SK-N-SH (cell line): ENCODE measurements at regions not wholly inside any gene's neighbourhood (a gene's known extent, or its start where the extent isn't known, plus 50 kb on each side); places are given as distances from the start of the nearest gene placed in this dataset.

Experiments used
- CTCF ChIA-PET: fragments of 300-600, 350-600 bp; formaldehyde crosslinking; extraction: SDS; loops from one replicate; lab custom pipeline; 2021; lab: Yijun Ruan, JAX
- POLR2A ChIA-PET: fragments of 350-600 bp; sonication (Branson Sonifier 250); formaldehyde crosslinking; extraction: SDS; loops from one replicate; lab custom pipeline; 2020; ENCODE audit warnings: antibody characterized with exemption, inconsistent platforms; lab: Yijun Ruan, JAX
- DNase-seq: peaks from one replicate; pipeline ENCODE4 v3.0.0; 2012
- H2AFZ ChIP-seq: fragments of 200-600 bp; sonication (generic); 2 replicates; pipeline ENCODE4 v1.8.1; 2016; ENCODE audit warnings: antibody characterized with exemption, mild to moderate bottlenecking, low read depth
- H3F3A ChIP-seq: fragments of 200-600 bp; sonication (generic); replicated peaks from 2 replicates; pipeline ENCODE3; 2016; ENCODE audit warnings: antibody characterized with exemption, mild to moderate bottlenecking; ENCODE audit not compliant: insufficient read depth
- H3K27ac ChIP-seq, 2 experiments: fragments of 200-500 bp in 1 of 2; fragments of 200-600 bp in 1 of 2; sonication (Bioruptor generic) in 1 of 2; sonication (generic), shearing (Covaris generic) in 1 of 2; 2 replicates each; pipeline versions ENCODE4 v1.5.1 to v1.6.1; 2014 to 2016; ENCODE audit warnings: low read depth in 2 of 2, inconsistent platforms in 1 of 2, low read length in 1 of 2, mild to moderate bottlenecking in 1 of 2, mixed read lengths in 1 of 2
- H3K27me3 ChIP-seq: fragments of 200-600 bp; sonication (generic), shearing (Covaris generic); 2 replicates; pipeline ENCODE4 v1.6.1; 2016; ENCODE audit warnings: mixed run types; ENCODE audit not compliant: insufficient read depth
- H3K36me3 ChIP-seq, 2 experiments: fragments of 200-500 bp in 1 of 2; fragments of 200-600 bp in 1 of 2; sonication (Bioruptor generic) in 1 of 2; sonication (generic) in 1 of 2; replicated peaks in 1 of 2; 2 replicates each; pipeline versions ENCODE3 to v1.5.1; 2014 to 2016; ENCODE audit warnings: low read length in 1 of 2, mild to moderate bottlenecking in 1 of 2; ENCODE audit not compliant: insufficient read depth in 2 of 2, control insufficient read depth in 1 of 2
- H3K4me1 ChIP-seq, 2 experiments: fragments of 200-500 bp in 1 of 2; fragments of 200-600 bp in 1 of 2; sonication (Bioruptor generic) in 1 of 2; sonication (generic), shearing (Covaris generic) in 1 of 2; 2 replicates each; pipeline versions ENCODE4 v1.5.1 to v1.6.1; 2014 to 2016; ENCODE audit warnings: low read depth in 1 of 2, low read length in 1 of 2, mixed run types in 1 of 2; ENCODE audit not compliant: insufficient read depth in 2 of 2, control insufficient read depth in 1 of 2
- H3K4me2 ChIP-seq: fragments of 200-600 bp; sonication (generic), shearing (Covaris generic); 2 replicates; pipeline ENCODE4 v1.6.1; 2017; ENCODE audit warnings: mixed run types
- H3K4me3 ChIP-seq, 2 experiments: fragments of 200-500 bp in 1 of 2; fragments of 200-600 bp in 1 of 2; sonication (Bioruptor generic) in 1 of 2; sonication (generic), shearing (Covaris generic) in 1 of 2; 2 replicates each; pipeline versions ENCODE4 v1.5.1 to v1.8.1; 2014 to 2016; ENCODE audit warnings: low read depth in 2 of 2, inconsistent platforms in 1 of 2, low read length in 1 of 2, mild to moderate bottlenecking in 1 of 2, mixed read lengths in 1 of 2, moderate library complexity in 1 of 2
- H3K79me2 ChIP-seq: fragments of 200-600 bp; sonication (generic); 2 replicates; pipeline ENCODE4 v1.8.1; 2017; ENCODE audit warnings: mild to moderate bottlenecking; ENCODE audit not compliant: insufficient read depth
- H3K9ac ChIP-seq: fragments of 200-600 bp; sonication (generic); 2 replicates; pipeline ENCODE4 v1.6.1; 2017; ENCODE audit warnings: mixed run types
- H3K9me2 ChIP-seq: fragments of 200-600 bp; sonication (generic); 2 replicates; pipeline ENCODE4 v1.6.1; 2017; ENCODE audit warnings: mixed run types
- H3K9me3 ChIP-seq: fragments of 200-600 bp; sonication (generic); 2 replicates; pipeline ENCODE4 v1.6.1; 2017; ENCODE audit warnings: mixed run types, mild to moderate bottlenecking, moderate library complexity
- H4K20me1 ChIP-seq: fragments of 200-600 bp; sonication (generic); 2 replicates; pipeline ENCODE4 v1.6.1; 2017; ENCODE audit warnings: mild to moderate bottlenecking, mixed run types; ENCODE audit not compliant: insufficient read depth
- EP300 ChIP-seq, 2 experiments: IDR thresholded peaks; 2 replicates each; pipeline versions ENCODE4 v1.4.0 to v1.6.1; 2012; ENCODE audit warnings: borderline replicate concordance in 1 of 2, low read depth in 1 of 2, low read length in 1 of 2
- FOXM1 ChIP-seq: IDR thresholded peaks from 2 replicates; pipeline ENCODE4 v1.4.0; 2012; ENCODE audit warnings: low read depth, mild to moderate bottlenecking
- GATA2 ChIP-seq: sonication (generic); formaldehyde crosslinking; IDR thresholded peaks from 2 replicates; pipeline ENCODE4 v1.5.0; 2020; ENCODE audit warnings: mild to moderate bottlenecking, missing genetic modification reagents
- POLR2AphosphoS5 ChIP-seq: IDR thresholded peaks from 2 replicates; pipeline ENCODE4 v1.6.1; 2012; ENCODE audit warnings: low read depth, low read length
- RAD21 ChIP-seq: IDR thresholded peaks from 2 replicates; pipeline ENCODE4 v1.6.1; 2012; ENCODE audit warnings: mild to moderate bottlenecking, low read length
- RXRA ChIP-seq: IDR thresholded peaks from 2 replicates; pipeline ENCODE4 v1.4.0; 2012; ENCODE audit warnings: low read depth, mild to moderate bottlenecking, borderline replicate concordance
- SIN3A ChIP-seq: IDR thresholded peaks from 2 replicates; pipeline ENCODE4 v1.6.1; 2012; ENCODE audit warnings: low read depth, mild to moderate bottlenecking, low read length, moderate library complexity, borderline replicate concordance
- SMC3 ChIP-seq: IDR thresholded peaks from 2 replicates; pipeline ENCODE4 v1.6.1; 2012; ENCODE audit warnings: low read depth, low read length, improper control_type of control experiment
- WGBS: methylation state at CpG from one replicate; pipeline ENCODE4 v1.1.6; 2017; ENCODE audit warnings: low lambda C conversion rate; 5-methylcytosine and 5-hydroxymethylcytosine counted together
- TF ChIP-seq, protein P1 (sequence below): fragments of 200-600 bp; sonication (generic); IDR thresholded peaks from 2 replicates; pipeline ENCODE4 v1.6.1; 2017; ENCODE audit warnings: antibody characterized with exemption, mild to moderate bottlenecking, moderate library complexity
- TF ChIP-seq, protein P2 (sequence below): IDR thresholded peaks from 2 replicates; pipeline ENCODE4; 2012

DNA sequence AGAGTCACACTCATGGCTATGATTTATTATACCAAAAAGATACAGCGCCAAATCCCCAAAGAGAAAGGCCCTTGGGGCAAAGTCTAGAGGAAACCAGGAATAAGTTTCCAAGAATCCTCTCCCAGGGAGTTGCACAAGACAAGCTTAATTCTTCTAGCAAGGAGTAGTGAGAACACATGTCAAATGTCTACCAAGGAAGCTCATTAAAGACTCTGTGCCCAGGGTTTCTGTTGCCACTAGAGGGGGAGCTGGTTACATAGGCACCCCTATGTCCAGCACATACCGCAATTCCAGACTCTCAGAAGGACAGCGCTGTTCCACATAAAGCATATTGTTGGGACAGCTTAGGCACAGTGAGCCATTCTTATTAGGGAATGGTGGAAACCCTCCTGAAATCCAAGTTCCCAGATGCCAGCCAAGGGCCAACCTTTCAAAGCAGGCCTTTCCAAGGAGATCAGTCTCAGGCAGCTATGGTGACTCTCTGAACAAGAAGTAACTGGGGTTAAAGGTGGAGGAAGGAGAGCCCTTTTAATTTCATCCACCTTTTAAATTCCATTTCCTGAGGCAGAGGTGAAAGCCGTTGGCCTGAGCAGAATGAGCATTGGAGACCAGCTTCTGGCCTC is 194.2 kb downstream of the UACA start:
- Histone ChIP-seq H2AFZ (no peak overlapping the region), H3K79me2 (no peaks in the 10 kb centered on the region), H3K9me3 (no peaks in the 10 kb centered on the region), H3K27me3 (no peaks in the 10 kb centered on the region), H3F3A (no peaks in the 10 kb centered on the region), H3K9ac (no peak overlapping the region), H4K20me1 (no peaks in the 10 kb centered on the region), H3K27ac (no peak overlapping the region), H3K36me3 (no peaks in the 10 kb centered on the region), H3K9me2 (no peaks in the 10 kb centered on the region), H3K4me1 (no peaks in the 10 kb centered on the region), H3K4me3 (no peak overlapping the region), H3K4me2 (no peak overlapping the region)
- TF ChIP-seq RAD21 (peak; percentile 77), RXRA (no peak), GATA2 (no peak), SIN3A (no peak), EP300 (IDR thresholded peaks at IDR 0.05; ENCODE audit: borderline replicate concordance in 1 of 2, low read depth in 1 of 2, low read length in 1 of 2) (no peak), FOXM1 (no peak), SMC3 (peak; percentile 67), POLR2AphosphoS5 (no peak)
- TF ChIP-seq, protein P1, sequence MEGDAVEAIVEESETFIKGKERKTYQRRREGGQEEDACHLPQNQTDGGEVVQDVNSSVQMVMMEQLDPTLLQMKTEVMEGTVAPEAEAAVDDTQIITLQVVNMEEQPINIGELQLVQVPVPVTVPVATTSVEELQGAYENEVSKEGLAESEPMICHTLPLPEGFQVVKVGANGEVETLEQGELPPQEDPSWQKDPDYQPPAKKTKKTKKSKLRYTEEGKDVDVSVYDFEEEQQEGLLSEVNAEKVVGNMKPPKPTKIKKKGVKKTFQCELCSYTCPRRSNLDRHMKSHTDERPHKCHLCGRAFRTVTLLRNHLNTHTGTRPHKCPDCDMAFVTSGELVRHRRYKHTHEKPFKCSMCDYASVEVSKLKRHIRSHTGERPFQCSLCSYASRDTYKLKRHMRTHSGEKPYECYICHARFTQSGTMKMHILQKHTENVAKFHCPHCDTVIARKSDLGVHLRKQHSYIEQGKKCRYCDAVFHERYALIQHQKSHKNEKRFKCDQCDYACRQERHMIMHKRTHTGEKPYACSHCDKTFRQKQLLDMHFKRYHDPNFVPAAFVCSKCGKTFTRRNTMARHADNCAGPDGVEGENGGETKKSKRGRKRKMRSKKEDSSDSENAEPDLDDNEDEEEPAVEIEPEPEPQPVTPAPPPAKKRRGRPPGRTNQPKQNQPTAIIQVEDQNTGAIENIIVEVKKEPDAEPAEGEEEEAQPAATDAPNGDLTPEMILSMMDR: peak; percentile 63
- TF ChIP-seq, protein P2, sequence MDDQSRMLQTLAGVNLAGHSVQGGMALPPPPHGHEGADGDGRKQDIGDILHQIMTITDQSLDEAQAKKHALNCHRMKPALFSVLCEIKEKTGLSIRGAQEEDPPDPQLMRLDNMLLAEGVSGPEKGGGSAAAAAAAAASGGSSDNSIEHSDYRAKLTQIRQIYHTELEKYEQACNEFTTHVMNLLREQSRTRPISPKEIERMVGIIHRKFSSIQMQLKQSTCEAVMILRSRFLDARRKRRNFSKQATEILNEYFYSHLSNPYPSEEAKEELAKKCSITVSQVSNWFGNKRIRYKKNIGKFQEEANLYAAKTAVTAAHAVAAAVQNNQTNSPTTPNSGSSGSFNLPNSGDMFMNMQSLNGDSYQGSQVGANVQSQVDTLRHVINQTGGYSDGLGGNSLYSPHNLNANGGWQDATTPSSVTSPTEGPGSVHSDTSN: no peak
- ChIA-PET CTCF (interaction anchor here (0.6 to 2.0 kb wide), 17 partner anchors 9 to 1027 kb away, joined by 3 to 8 read pairs (median 4); no protein-coding TSS in a partner anchor), POLR2A (no interaction called here)
- DNase-seq: peak; percentile 44
- WGBS: 82% methylated on average over 4 of the region's 4 CpGs

DNA sequence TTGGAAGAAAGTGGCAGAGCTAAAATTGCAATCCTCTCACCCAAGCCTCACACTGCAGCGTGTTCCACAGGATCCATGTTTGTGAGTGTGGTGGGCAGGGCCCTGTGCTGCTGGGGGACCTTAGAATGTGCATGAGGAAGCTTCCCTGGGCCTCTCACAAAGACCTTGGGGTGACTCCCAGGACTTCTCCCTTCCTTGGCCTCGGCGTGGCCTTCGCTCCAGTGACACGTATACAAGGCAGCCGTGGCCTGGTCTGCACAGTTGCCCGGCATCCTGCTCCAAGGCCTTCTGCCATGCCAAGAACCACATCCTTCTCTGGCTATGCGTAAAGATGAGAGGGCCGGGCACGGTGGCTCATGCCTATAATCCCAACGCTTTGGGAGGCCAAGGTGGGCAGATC is 196.4 kb downstream of the UACA start:
- Histone ChIP-seq H3K9ac (no peak overlapping the region), H3F3A (no peaks in the 10 kb centered on the region), H3K27ac (no peak overlapping the region), H3K36me3 (no peaks in the 10 kb centered on the region), H3K79me2 (no peaks in the 10 kb centered on the region), H3K4me1 (no peaks in the 10 kb centered on the region; a peak in 1 of 4 replicates), H3K9me3 (no peaks in the 10 kb centered on the region), H3K9me2 (no peaks in the 10 kb centered on the region), H3K27me3 (no peaks in the 10 kb centered on the region), H3K4me2 (no peak overlapping the region), H3K4me3 (no peak overlapping the region), H2AFZ (no peak overlapping the region), H4K20me1 (no peaks in the 10 kb centered on the region)
- CTCF ChIA-PET: interaction anchor here (1.2 kb wide), 1 partner anchor 69 kb away, joined by 3 read pairs; no protein-coding TSS in a partner anchor
- 86% methylated on average over 11 of the region's 11 CpGs for WGBS
- no peak for DNase-seq
- TF ChIP-seq EP300 (IDR thresholded peaks at IDR 0.05; ENCODE audit: borderline replicate concordance in 1 of 2, low read depth in 1 of 2, low read length in 1 of 2) (no peak), SIN3A (no peak)
- POLR2A ChIA-PET: no interaction called here
